HEK293 (cell line): ENCODE measurements at regions not wholly inside any gene's neighbourhood (a gene's known extent, or its start where the extent isn't known, plus 50 kb on each side); places are given as distances from the start of the nearest gene placed in this dataset.

ENCODE experiments used
- BCL11A ChIP-seq: fragments of 450-650 bp; formaldehyde crosslinking; IDR thresholded peaks from 2 replicates; pipeline ENCODE4 v1.5.1; 2016; ENCODE audit warnings: low read depth, missing biosample characterization, missing genetic modification characterization
- CTCF ChIP-seq: fragments of 450-650 bp; formaldehyde crosslinking; IDR thresholded peaks from 2 replicates; pipeline ENCODE4 v1.5.1; 2016; ENCODE audit warnings: missing biosample characterization, missing genetic modification characterization
- PBX3 ChIP-seq: sonication (generic); formaldehyde crosslinking; IDR thresholded peaks from 2 replicates; pipeline ENCODE4 v1.8.1; 2022; ENCODE audit warnings: mild to moderate bottlenecking, moderate library complexity, missing genetic modification reagents
- REST ChIP-seq: fragments of 450-650 bp; formaldehyde crosslinking; IDR thresholded peaks from 2 replicates; pipeline ENCODE4 v1.5.1; 2016; ENCODE audit warnings: missing biosample characterization, missing genetic modification characterization
- TRIM28 ChIP-seq: IDR thresholded peaks from 2 replicates; pipeline ENCODE4 v1.6.1; 2011; ENCODE audit warnings: low read length, control low read depth, borderline replicate concordance
- ZBTB26 ChIP-seq: fragments of 450-650 bp; formaldehyde crosslinking; optimal IDR thresholded peaks from 2 replicates; pipeline ENCODE3; 2016; ENCODE audit warnings: missing biosample characterization, mild to moderate bottlenecking, missing genetic modification characterization
- ZFP41 ChIP-seq: fragments of 450-650 bp; formaldehyde crosslinking; IDR thresholded peaks from 2 replicates; pipeline ENCODE4 v1.5.1; 2016; ENCODE audit warnings: missing biosample characterization, missing genetic modification characterization, borderline replicate concordance
- ZNF174 ChIP-seq: fragments of 450-650 bp; formaldehyde crosslinking; IDR thresholded peaks from 2 replicates; pipeline ENCODE4 v1.5.0; 2017; ENCODE audit warnings: missing biosample characterization, mild to moderate bottlenecking, missing genetic modification characterization
- ZNF184 ChIP-seq: fragments of 450-650 bp; IDR thresholded peaks from 2 replicates; pipeline ENCODE4 v1.5.1; 2018; ENCODE audit warnings: missing biosample characterization, mild to moderate bottlenecking, missing genetic modification characterization
- ZNF19 ChIP-seq: fragments of 450-650 bp; formaldehyde crosslinking; IDR thresholded peaks from 2 replicates; pipeline ENCODE4; 2016; ENCODE audit warnings: missing biosample characterization, missing genetic modification characterization, low read depth
- ZNF274 ChIP-seq, 2 experiments: fragments of 200-500 bp in 1 of 2; fragments of 450-650 bp in 1 of 2; sonication (Bioruptor generic) in 1 of 2; formaldehyde crosslinking in 1 of 2; IDR thresholded peaks; 2 replicates each; pipeline versions ENCODE4 v1.5.1 to v1.6.1; 2014 to 2016; ENCODE audit warnings: borderline replicate concordance in 1 of 2, inconsistent platforms in 1 of 2, low read length in 1 of 2, missing biosample characterization in 1 of 2, missing genetic modification characterization in 1 of 2
- ZNF561 ChIP-seq: fragments of 450-650 bp; IDR thresholded peaks from 2 replicates; pipeline ENCODE4 v1.5.1; 2018; ENCODE audit warnings: missing biosample characterization, missing genetic modification characterization, borderline replicate concordance
- ZSCAN4 ChIP-seq: fragments of 450-650 bp; formaldehyde crosslinking; IDR thresholded peaks from 2 replicates; pipeline ENCODE4 v1.5.1; 2017; ENCODE audit warnings: missing biosample characterization, missing genetic modification characterization

- no peak for TF ChIP-seq REST
- no peak for TF ChIP-seq CTCF (tag by site-specific recombination)
- TF ChIP-seq TRIM28 = no peak
- no peak for TF ChIP-seq BCL11A (tag by site-specific recombination)
- TF ChIP-seq ZSCAN4 = no peak
- TF ChIP-seq ZNF19 (tag by site-specific recombination) = no peak
- no peak for TF ChIP-seq ZFP41
- no peak for TF ChIP-seq ZNF561 (tag by site-specific recombination)
- no peak for TF ChIP-seq ZNF184 (tag by site-specific recombination)
- TF ChIP-seq ZBTB26 (tag by site-specific recombination) = no peak
- no peak for TF ChIP-seq ZNF174 (tag by site-specific recombination)
- TF ChIP-seq PBX3 (CRISPR knock-in tag) = no peak
- TF ChIP-seq ZNF274 (IDR thresholded peaks at IDR 0.05; ENCODE audit: low read length) = no peak
- TF ChIP-seq ZNF274 (tag by site-specific recombination; IDR thresholded peaks at IDR 0.05; ENCODE audit: borderline replicate concordance) = no peak
Measured at GRCh38 chr2:118737684-118738083, 109.8 kb downstream of the EN1 start.
